ENCODE measurements at regions not wholly inside any gene's neighbourhood (a gene's known extent, or its start where the extent isn't known, plus 50 kb on each side); places are given as distances from the start of the nearest gene placed in this dataset.

DNA sequence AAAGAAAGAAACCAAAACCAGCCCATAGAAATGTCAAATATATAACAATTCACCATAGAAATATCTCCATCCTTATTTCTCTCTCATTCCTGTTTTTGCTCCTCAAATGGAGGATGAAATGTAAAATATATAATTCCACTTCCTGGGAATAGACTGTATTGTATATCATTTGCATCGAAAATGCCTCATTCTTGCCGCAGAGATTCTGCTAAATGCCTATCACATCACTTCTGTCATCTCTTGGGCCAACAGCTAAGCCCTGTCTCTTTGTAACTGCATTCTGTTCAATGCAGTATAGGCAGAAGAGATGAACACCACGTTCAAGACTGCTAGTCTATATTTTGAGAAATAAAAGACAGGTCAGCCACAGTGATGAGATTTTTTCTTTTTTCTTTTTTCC is 956.3 kb upstream of the SOX9 start (continued):
- TF ChIP-seq MAZ (IDR thresholded peaks at IDR 0.05; ENCODE audit: borderline replicate concordance, low read depth, low read length) (no peak), HEYL (CRISPR knock-in tag; IDR thresholded peaks at IDR 0.05) (no peak), NR3C1 (IDR thresholded peaks at IDR 0.05) (no peak), CHD4 (IDR thresholded peaks at IDR 0.05; ENCODE audit: borderline replicate concordance) (no peak)

GRCh38 chr17:71166311-71166710 is 954.5 kb upstream of the SOX9 start:
- Histone ChIP-seq H3K4me2 (no peak overlapping the region), H3K9me3 (no peaks in the 10 kb centered on the region), H3K4me1 (no peaks in the 10 kb centered on the region), H3K27ac (no peak overlapping the region), H3K4me3 (no peak overlapping the region)
- ATAC-seq = no peak
- CTCF ChIA-PET = interaction anchor here (1.0 kb wide), 1 partner anchor 9 kb away, joined by 3 read pairs; no protein-coding TSS in a partner anchor
- WGBS (ENCODE audit: missing lambda C conversion rate) = 0% methylated on average over 2 of the region's 2 CpGs
- POLR2A ChIA-PET = no interaction called here
- FAIRE-seq = no peak
- no peak for DNase-seq (ENCODE audit: low read depth in 1 of 2, low spot score in 1 of 2)
- TF ChIP-seq FOSB (CRISPR knock-in tag; IDR thresholded peaks at IDR 0.05) (no peak), RCOR1 (IDR thresholded peaks at IDR 0.05; ENCODE audit: low read depth, low read length) (no peak), POLR2A (IDR thresholded peaks at IDR 0.05; ENCODE audit: low read length) (no peak), KDM1A (IDR thresholded peaks at IDR 0.05; ENCODE audit: low read depth) (no peak), RFX5 (IDR thresholded peaks at IDR 0.05) (no peak), PBX3 (IDR thresholded peaks at IDR 0.05) (no peak), GATA3 (IDR thresholded peaks at IDR 0.05; ENCODE audit: borderline replicate concordance) (no peak), USF2 (IDR thresholded peaks at IDR 0.05) (no peak), ATOH8 (CRISPR knock-in tag; IDR thresholded peaks at IDR 0.05; ENCODE audit: low read depth) (no peak), CHD2 (IDR thresholded peaks at IDR 0.05; ENCODE audit: low read length, partially characterized antibody) (no peak), CEBPB (IDR thresholded peaks at IDR 0.05) (no peak), HOXB13 (CRISPR knock-in tag; IDR thresholded peaks at IDR 0.05; ENCODE audit: low read depth) (no peak), BHLHE40 (IDR thresholded peaks at IDR 0.05; ENCODE audit: low read depth, low read length) (no peak), RNF2 (IDR thresholded peaks at IDR 0.05; ENCODE audit: borderline replicate concordance, low read depth) (no peak), SREBF2 (IDR thresholded peaks at IDR 0.05) (no peak), HDAC2 (IDR thresholded peaks at IDR 0.05) (no peak)
- TF ChIP-seq, protein P1, sequence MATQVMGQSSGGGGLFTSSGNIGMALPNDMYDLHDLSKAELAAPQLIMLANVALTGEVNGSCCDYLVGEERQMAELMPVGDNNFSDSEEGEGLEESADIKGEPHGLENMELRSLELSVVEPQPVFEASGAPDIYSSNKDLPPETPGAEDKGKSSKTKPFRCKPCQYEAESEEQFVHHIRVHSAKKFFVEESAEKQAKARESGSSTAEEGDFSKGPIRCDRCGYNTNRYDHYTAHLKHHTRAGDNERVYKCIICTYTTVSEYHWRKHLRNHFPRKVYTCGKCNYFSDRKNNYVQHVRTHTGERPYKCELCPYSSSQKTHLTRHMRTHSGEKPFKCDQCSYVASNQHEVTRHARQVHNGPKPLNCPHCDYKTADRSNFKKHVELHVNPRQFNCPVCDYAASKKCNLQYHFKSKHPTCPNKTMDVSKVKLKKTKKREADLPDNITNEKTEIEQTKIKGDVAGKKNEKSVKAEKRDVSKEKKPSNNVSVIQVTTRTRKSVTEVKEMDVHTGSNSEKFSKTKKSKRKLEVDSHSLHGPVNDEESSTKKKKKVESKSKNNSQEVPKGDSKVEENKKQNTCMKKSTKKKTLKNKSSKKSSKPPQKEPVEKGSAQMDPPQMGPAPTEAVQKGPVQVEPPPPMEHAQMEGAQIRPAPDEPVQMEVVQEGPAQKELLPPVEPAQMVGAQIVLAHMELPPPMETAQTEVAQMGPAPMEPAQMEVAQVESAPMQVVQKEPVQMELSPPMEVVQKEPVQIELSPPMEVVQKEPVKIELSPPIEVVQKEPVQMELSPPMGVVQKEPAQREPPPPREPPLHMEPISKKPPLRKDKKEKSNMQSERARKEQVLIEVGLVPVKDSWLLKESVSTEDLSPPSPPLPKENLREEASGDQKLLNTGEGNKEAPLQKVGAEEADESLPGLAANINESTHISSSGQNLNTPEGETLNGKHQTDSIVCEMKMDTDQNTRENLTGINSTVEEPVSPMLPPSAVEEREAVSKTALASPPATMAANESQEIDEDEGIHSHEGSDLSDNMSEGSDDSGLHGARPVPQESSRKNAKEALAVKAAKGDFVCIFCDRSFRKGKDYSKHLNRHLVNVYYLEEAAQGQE (IDR thresholded peaks at IDR 0.05) = no peak
